Endothelial cell of umbilical vein (primary cell): ENCODE measurements at regions not wholly inside any gene's neighbourhood (a gene's known extent, or its start where the extent isn't known, plus 50 kb on each side); places are given as distances from the start of the nearest gene placed in this dataset.

Experiments used
- BruUV-seq: library from RNA; stranded (reverse); fragments of 400-500 nt; replicated peaks from 2 replicates; lab custom pipeline; 2021; lab: Mats Ljungman, UMichigan
- CTCF ChIA-PET: fragments of 300-600, 350-600 bp; sonication (Branson Sonifier 250); formaldehyde crosslinking; loops from one replicate; lab custom pipeline; 2021; ENCODE audit warnings: antibody characterized with exemption, inconsistent platforms; lab: Charles Lee
- POLR2A ChIA-PET: fragments of 300-600, 350-600 bp; sonication (Branson Sonifier 250); formaldehyde crosslinking; loops from one replicate; lab custom pipeline; 2021; ENCODE audit warnings: antibody characterized with exemption, inconsistent platforms; lab: Charles Lee
- DNase-seq: peaks from one replicate; pipeline ENCODE4 v3.0.0-alpha.2; 2011; ENCODE audit warnings: low read depth, low spot score
- FAIRE-seq: peaks from 2 replicates; lab custom pipeline; 2011; peaks lifted over from hg19 to GRCh38; lab: Jason Lieb, UNC
- H2AFZ ChIP-seq: 2 replicates; pipeline ENCODE4 v1.6.0; 2012; ENCODE audit warnings: low read depth, low read length, control low read depth, inconsistent platforms
- H3K27ac ChIP-seq: 2 replicates; pipeline ENCODE4 v1.5.1; 2011; ENCODE audit warnings: low read depth, mild to moderate bottlenecking, control low read depth, low read length, moderate library complexity; ENCODE audit not compliant: insufficient read depth
- H3K27me3 ChIP-seq, 2 experiments: 2 replicates each; pipeline versions ENCODE4 v1.6.0 to v1.6.1; 2011; ENCODE audit warnings: low read length in 2 of 2, mixed read lengths in 1 of 2; ENCODE audit not compliant: control insufficient read depth in 2 of 2, insufficient read depth in 2 of 2
- H3K36me3 ChIP-seq, 2 experiments: 2 replicates in 1 of 2; 3 replicates in 1 of 2; pipeline ENCODE4 v1.5.1; 2011; ENCODE audit warnings: low read length in 2 of 2, mild to moderate bottlenecking in 1 of 2, moderate library complexity in 1 of 2; ENCODE audit not compliant: control insufficient read depth in 2 of 2, insufficient read depth in 2 of 2; ENCODE audit errors: extremely low read depth in 1 of 2
- H3K4me1 ChIP-seq: 3 replicates; pipeline ENCODE4 v1.5.1; 2011; ENCODE audit warnings: mild to moderate bottlenecking, low read length; ENCODE audit not compliant: control insufficient read depth, insufficient read depth; ENCODE audit errors: extremely low read depth
- H3K4me2 ChIP-seq: 2 replicates; pipeline ENCODE4 v1.6.1; 2011; ENCODE audit warnings: low read length, control low read depth, mixed read lengths; ENCODE audit not compliant: insufficient read depth
- H3K4me3 ChIP-seq, 3 experiments: fragments of 200-600 bp in 1 of 3; sonication (generic), shearing (Covaris generic) in 1 of 3; replicated peaks in 1 of 3; 2 replicates each; pipeline ENCODE4 v1.5.1; 2011 to 2016; ENCODE audit warnings: control low read depth in 3 of 3, low read length in 3 of 3, mild to moderate bottlenecking in 2 of 3, inconsistent platforms in 1 of 3, low read depth in 1 of 3, moderate library complexity in 1 of 3; ENCODE audit not compliant: insufficient read depth in 1 of 3
- H3K79me2 ChIP-seq: 2 replicates; pipeline ENCODE4 v1.6.0; 2012; ENCODE audit warnings: low read length, inconsistent platforms; ENCODE audit not compliant: control insufficient read depth, insufficient read depth
- H3K9ac ChIP-seq: replicated peaks from 2 replicates; pipeline ENCODE3; 2011; ENCODE audit warnings: low read length, control low read depth; ENCODE audit not compliant: insufficient read depth; ENCODE audit errors: extremely low read depth
- H3K9me1 ChIP-seq: replicated peaks from 3 replicates; pipeline ENCODE4 v1.6.0; 2011; ENCODE audit warnings: mild to moderate bottlenecking, low read length; ENCODE audit not compliant: control insufficient read depth, insufficient read depth; ENCODE audit errors: extremely low read depth
- H3K9me3 ChIP-seq: replicated peaks from 2 replicates; pipeline ENCODE4 v1.5.1; 2012; ENCODE audit warnings: low read length, inconsistent platforms; ENCODE audit not compliant: control insufficient read depth, insufficient read depth
- H4K20me1 ChIP-seq: replicated peaks from 2 replicates; pipeline ENCODE3; 2011; ENCODE audit warnings: mild to moderate bottlenecking, low read length; ENCODE audit not compliant: control insufficient read depth, insufficient read depth; ENCODE audit errors: extremely low read depth
- EZH2 ChIP-seq: IDR thresholded peaks from 2 replicates; pipeline ENCODE4 v1.6.1; 2012; ENCODE audit warnings: borderline replicate concordance, low read depth, mild to moderate bottlenecking, moderate library complexity, low read length, inconsistent platforms; ENCODE audit not compliant: severe bottlenecking
- FOS ChIP-seq: IDR thresholded peaks from 2 replicates; pipeline ENCODE4 v1.6.1; 2011; ENCODE audit warnings: mild to moderate bottlenecking, low read length, moderate library complexity, borderline replicate concordance; ENCODE audit not compliant: insufficient read depth
- GATA2 ChIP-seq: IDR thresholded peaks from 2 replicates; pipeline ENCODE4 v1.7.0; 2011; ENCODE audit warnings: low read depth, mild to moderate bottlenecking, moderate library complexity, mixed read lengths, low read length; ENCODE audit not compliant: insufficient read length, insufficient read depth
- JUN ChIP-seq: IDR thresholded peaks from 2 replicates; pipeline ENCODE4 v1.6.1; 2011; ENCODE audit warnings: borderline replicate concordance, low read depth; ENCODE audit not compliant: insufficient read length, insufficient read depth
- MYC ChIP-seq: IDR thresholded peaks from one replicate; pipeline ENCODE4 v1.6.1; 2011; ENCODE audit warnings: mild to moderate bottlenecking, low read depth, low read length
- POLR2A ChIP-seq: IDR thresholded peaks from 2 replicates; pipeline ENCODE4 v1.6.1; 2012; ENCODE audit warnings: low read depth, mild to moderate bottlenecking, control low read depth, low read length
- POLR2AphosphoS5 ChIP-seq: IDR thresholded peaks from 2 replicates; pipeline ENCODE4 v1.6.1; 2012; ENCODE audit warnings: low read depth, mild to moderate bottlenecking, control low read depth, low read length, moderate library complexity; ENCODE audit not compliant: insufficient read depth
- dilution Hi-C: fragments of 300-500 bp; cut with MboI; formaldehyde crosslinking; loops from one replicate; pipeline ENCODE4 v1.15.0; 2019; ENCODE audit warnings: low sequenced_read_pairs; ENCODE audit not compliant: extremely low pct_ligation_motif_present
- intact Hi-C: fragments of 100-400 bp; cut with micrococcal nuclease; formaldehyde crosslinking; loops from one replicate; pipeline ENCODE4 v1.10.0; 2022
- TF ChIP-seq, protein P1 (sequence below), 2 donors: IDR thresholded peaks; 1 replicate in 1 of 2; 2 replicates in 1 of 2; pipeline ENCODE4 v1.5.1; 2011; ENCODE audit warnings: low read length in 2 of 2, mild to moderate bottlenecking in 2 of 2, moderate library complexity in 2 of 2, control low read depth in 1 of 2, inconsistent platforms in 1 of 2, low read depth in 1 of 2; ENCODE audit not compliant: insufficient read depth in 1 of 2; ENCODE audit errors: extremely low read depth in 1 of 2
- TF ChIP-seq, protein P2 (sequence below): IDR thresholded peaks from 2 replicates; pipeline ENCODE4 v1.6.1; 2011; ENCODE audit not compliant: insufficient read depth, insufficient read length

DNA sequence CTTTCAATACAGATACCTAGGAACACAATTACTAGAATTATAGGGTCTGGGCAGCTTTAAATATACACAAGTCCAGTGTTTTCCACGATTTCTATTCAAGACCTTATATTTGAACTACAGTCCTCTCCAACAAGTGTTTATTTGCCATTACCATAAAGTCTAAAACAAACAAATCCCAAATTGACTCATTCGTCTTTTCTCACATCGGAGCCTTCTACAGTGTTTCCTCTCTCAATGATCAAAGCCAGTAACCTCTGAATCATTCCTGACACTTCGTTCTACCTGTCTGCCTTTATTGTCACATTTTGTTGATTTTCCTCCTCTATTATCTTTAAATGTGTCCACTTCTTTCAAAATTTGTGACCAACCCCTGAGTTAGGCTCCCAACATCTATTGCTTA, 1356.5 kb upstream of the SLC10A2 start:
- TF ChIP-seq EZH2 (no peak), GATA2 (no peak), POLR2A (no peak), MYC (no peak), JUN (no peak), FOS (no peak), POLR2AphosphoS5 (no peak)
- TF ChIP-seq, protein P1, sequence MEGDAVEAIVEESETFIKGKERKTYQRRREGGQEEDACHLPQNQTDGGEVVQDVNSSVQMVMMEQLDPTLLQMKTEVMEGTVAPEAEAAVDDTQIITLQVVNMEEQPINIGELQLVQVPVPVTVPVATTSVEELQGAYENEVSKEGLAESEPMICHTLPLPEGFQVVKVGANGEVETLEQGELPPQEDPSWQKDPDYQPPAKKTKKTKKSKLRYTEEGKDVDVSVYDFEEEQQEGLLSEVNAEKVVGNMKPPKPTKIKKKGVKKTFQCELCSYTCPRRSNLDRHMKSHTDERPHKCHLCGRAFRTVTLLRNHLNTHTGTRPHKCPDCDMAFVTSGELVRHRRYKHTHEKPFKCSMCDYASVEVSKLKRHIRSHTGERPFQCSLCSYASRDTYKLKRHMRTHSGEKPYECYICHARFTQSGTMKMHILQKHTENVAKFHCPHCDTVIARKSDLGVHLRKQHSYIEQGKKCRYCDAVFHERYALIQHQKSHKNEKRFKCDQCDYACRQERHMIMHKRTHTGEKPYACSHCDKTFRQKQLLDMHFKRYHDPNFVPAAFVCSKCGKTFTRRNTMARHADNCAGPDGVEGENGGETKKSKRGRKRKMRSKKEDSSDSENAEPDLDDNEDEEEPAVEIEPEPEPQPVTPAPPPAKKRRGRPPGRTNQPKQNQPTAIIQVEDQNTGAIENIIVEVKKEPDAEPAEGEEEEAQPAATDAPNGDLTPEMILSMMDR (IDR thresholded peaks at IDR 0.05; ENCODE audit: extremely low read depth in 1 of 2, insufficient read depth in 1 of 2, low read depth in 1 of 2, low read length in 2 of 2), result no peak
- TF ChIP-seq, protein P2, sequence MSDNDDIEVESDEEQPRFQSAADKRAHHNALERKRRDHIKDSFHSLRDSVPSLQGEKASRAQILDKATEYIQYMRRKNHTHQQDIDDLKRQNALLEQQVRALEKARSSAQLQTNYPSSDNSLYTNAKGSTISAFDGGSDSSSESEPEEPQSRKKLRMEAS, result no peak
- Histone ChIP-seq H3K4me3 (no peak overlapping the region), H3K27ac (no peak overlapping the region), H3K4me2 (no peak overlapping the region), H3K9ac (no peak overlapping the region), H3K9me3 (no peaks in the 10 kb centered on the region), H3K4me1 (peaks cover 8% of the 10 kb centered on the region), H3K9me1 (no peaks in the 10 kb centered on the region), H3K36me3 (no peaks in the 10 kb centered on the region), H2AFZ (peak overlapping the region; percentile 51), H3K79me2 (no peaks in the 10 kb centered on the region), H3K27me3 (no peaks in the 10 kb centered on the region), H4K20me1 (no peaks in the 10 kb centered on the region)
- no TSS peak for BruUV-seq
- dilution Hi-C loops (no loop called here), intact Hi-C loops (loop anchor here (10.0 kb wide), 1 partner anchor 318 kb away; no protein-coding TSS in a partner anchor)
- DNase-seq (no peak), FAIRE-seq (peak; percentile 70)
- CTCF ChIA-PET, result no interaction called here
- POLR2A ChIA-PET, result no interaction called here
